Panc1 (cell line): ENCODE measurements at regions not wholly inside any gene's neighbourhood (a gene's known extent, or its start where the extent isn't known, plus 50 kb on each side); places are given as distances from the start of the nearest gene placed in this dataset.

ENCODE experiments used
- ATAC-seq: fragments of 200-7000 bp; cut with Tn5 transposase; 2 replicates; pipeline ENCODE4 v1.9.1; 2020; ENCODE audit warnings: mild to moderate bottlenecking, moderate library complexity
- BruUV-seq: library from RNA; stranded (reverse); fragments of 400-500 nt; replicated peaks from 2 replicates; lab custom pipeline; 2021; lab: Mats Ljungman, UMichigan
- CTCF ChIA-PET: fragments of 300-600 bp; sonication (Branson Sonifier 250); formaldehyde crosslinking; loops from one replicate; lab custom pipeline; 2022; ENCODE audit warnings: antibody characterized with exemption; lab: Charles Lee
- POLR2A ChIA-PET: fragments of 300-600 bp; sonication (Branson Sonifier 250); formaldehyde crosslinking; loops from one replicate; lab custom pipeline; 2022; ENCODE audit warnings: antibody characterized with exemption; lab: Charles Lee
- DNase-seq: peaks from one replicate; pipeline ENCODE4 v3.0.0-alpha.2; 2010; ENCODE audit warnings: low read depth, low spot score
- H3K27ac ChIP-seq: 2 replicates; pipeline ENCODE4 v1.5.1; 2011; ENCODE audit warnings: mild to moderate bottlenecking, low read length, inconsistent platforms
- H3K27me3 ChIP-seq: fragments of 200-500 bp; sonication (Bioruptor generic); 2 replicates; pipeline ENCODE4 v1.6.0; 2014; ENCODE audit warnings: low read length, inconsistent platforms; ENCODE audit not compliant: control insufficient read depth, insufficient read depth
- H3K36me3 ChIP-seq: fragments of 200-500 bp; sonication (Bioruptor generic); 2 replicates; pipeline ENCODE4 v1.5.1; 2014; ENCODE audit warnings: inconsistent platforms, mild to moderate bottlenecking, low read length, moderate library complexity; ENCODE audit not compliant: control insufficient read depth, insufficient read depth
- H3K4me1 ChIP-seq: 2 replicates; pipeline ENCODE4 v1.5.1; 2011; ENCODE audit warnings: inconsistent platforms, mild to moderate bottlenecking, low read length, moderate library complexity; ENCODE audit not compliant: control insufficient read depth, insufficient read depth
- H3K4me3 ChIP-seq, 2 experiments: 2 replicates each; pipeline ENCODE4 v1.5.1; 2011 to 2012; ENCODE audit warnings: low read depth in 2 of 2, low read length in 2 of 2, mild to moderate bottlenecking in 2 of 2, inconsistent platforms in 1 of 2, moderate library complexity in 1 of 2
- H3K9me3 ChIP-seq: fragments of 200-500 bp; sonication (Bioruptor generic); 2 replicates; pipeline ENCODE4 v1.5.1; 2014; ENCODE audit warnings: low read depth, mild to moderate bottlenecking, inconsistent platforms, low read length, moderate library complexity; ENCODE audit not compliant: control insufficient read depth, insufficient read depth
- CTCF ChIP-seq: fragments of 450-650 bp; IDR thresholded peaks from 2 replicates; pipeline ENCODE4 v1.5.1; 2017; ENCODE audit warnings: mild to moderate bottlenecking
- POLR2AphosphoS5 ChIP-seq: IDR thresholded peaks from 2 replicates; pipeline ENCODE4 v1.6.1; 2012; ENCODE audit warnings: mild to moderate bottlenecking, low read depth, low read length, moderate library complexity
- REST ChIP-seq, 2 experiments: IDR thresholded peaks; 2 replicates each; pipeline ENCODE4 v1.6.1; 2011 to 2012; ENCODE audit warnings: low read depth in 2 of 2, control low read depth in 1 of 2, low read length in 1 of 2, mild to moderate bottlenecking in 1 of 2, moderate library complexity in 1 of 2; ENCODE audit not compliant: insufficient read depth in 1 of 2
- SIN3A ChIP-seq: IDR thresholded peaks from 2 replicates; pipeline ENCODE4 v1.6.1; 2012; ENCODE audit warnings: low read depth, mild to moderate bottlenecking, low read length, moderate library complexity, borderline replicate concordance; ENCODE audit not compliant: insufficient read depth
- TCF7L2 ChIP-seq: IDR thresholded peaks from 2 replicates; pipeline ENCODE4 v1.6.1; 2011; ENCODE audit warnings: mild to moderate bottlenecking, low read depth, low read length, inconsistent platforms
- in situ Hi-C: cut with HindIII; loops from 2 replicates; pipeline ENCODE4 v1.10.0; 2016; ENCODE audit warnings: low sequenced_read_pairs, low pct_unique_long_range_greater_than_20kb
- intact Hi-C: fragments of 100-400 bp; cut with micrococcal nuclease; formaldehyde crosslinking; loops from one replicate; pipeline ENCODE4 v1.10.0; 2022; ENCODE audit not compliant: unreplicated experiment

- Histone ChIP-seq H3K27me3 (no peaks in the 10 kb centered on the region), H3K4me3 (no peak overlapping the region), H3K36me3 (no peaks in the 10 kb centered on the region), H3K4me1 (no peaks in the 10 kb centered on the region), H3K9me3 (no peaks in the 10 kb centered on the region), H3K27ac (no peak overlapping the region)
- no TSS peak for BruUV-seq
- POLR2A ChIA-PET, result no interaction called here
- CTCF ChIA-PET, result no interaction called here
- TF ChIP-seq TCF7L2 (no peak), REST (IDR thresholded peaks at IDR 0.05; ENCODE audit: insufficient read depth in 1 of 2, low read depth in 2 of 2, low read length in 1 of 2) (no peak), CTCF (no peak), POLR2AphosphoS5 (no peak), SIN3A (no peak)
- in situ Hi-C loops (no loop called here), intact Hi-C loops (no loop called here)
- DNase-seq, result no peak
- ATAC-seq, result no peak
Observed at GRCh38 chr18:65954372-65954771, 203.6 kb downstream of the CDH7 start.

- H3K27ac ChIP-seq, result no peak overlapping the region
- H3K4me3 ChIP-seq, result no peak overlapping the region
- ATAC-seq, result no peak
- no peaks in the 10 kb centered on the region for H3K27me3 ChIP-seq
- ChIA-PET CTCF (no interaction called here), POLR2A (no interaction called here)
- H3K4me1 ChIP-seq, result no peaks in the 10 kb centered on the region
- no TSS peak for BruUV-seq
- no peak for DNase-seq
- no peak for TF ChIP-seq CTCF
- TF ChIP-seq REST (IDR thresholded peaks at IDR 0.05; ENCODE audit: insufficient read depth in 1 of 2, low read depth in 2 of 2, low read length in 1 of 2), result no peak
- no peak for TF ChIP-seq POLR2AphosphoS5
- no peak for TF ChIP-seq TCF7L2
- TF ChIP-seq SIN3A, result no peak
- H3K36me3 ChIP-seq, result no peaks in the 10 kb centered on the region
- intact Hi-C loops (no loop called here), in situ Hi-C loops (no loop called here)
- H3K9me3 ChIP-seq, result no peaks in the 10 kb centered on the region
Observed at GRCh38 chr18:65946777-65947176, 196.0 kb downstream of the CDH7 start.
